GM20431 (cell line): ENCODE measurements at regions not wholly inside any gene's neighbourhood (a gene's known extent, or its start where the extent isn't known, plus 50 kb on each side); places are given as distances from the start of the nearest gene placed in this dataset.
"Not testable (repeated sequence)": the region's sequence is repeated elsewhere in the genome, so short reads cannot be mapped to it uniquely, and the experiment has no call there.

Source experiments
- in situ Hi-C: fragments of 300-500 bp; cut with MseI, MboI; formaldehyde crosslinking; loops from one replicate; pipeline ENCODE4 v1.15.0; 2020; ENCODE audit warnings: low sequenced_read_pairs; ENCODE audit not compliant: unreplicated experiment

GRCh38 chr9:27791311-27791710 is 218.0 kb upstream of the C9orf72 start:
- in situ Hi-C loops, result no loop called here

GRCh38 chr9:27792971-27793689 is 219.8 kb upstream of the C9orf72 start:
- in situ Hi-C loops, result no loop called here

- in situ Hi-C loops, result no loop called here
Measured at GRCh38 chr9:27799326-27799725, 226.0 kb upstream of the C9orf72 start.

GRCh38 chr9:27800159-27800558 is 226.9 kb upstream of the C9orf72 start:
- in situ Hi-C loops, result loop anchor here (10.0 kb wide), 1 partner anchor 55 kb away; no protein-coding TSS in a partner anchor

GRCh38 chr9:27800692-27801370 is 227.6 kb upstream of the C9orf72 start:
- in situ Hi-C loops, result loop anchor here (10.0 kb wide), 1 partner anchor 56 kb away; no protein-coding TSS in a partner anchor

GRCh38 chr9:27801545-27801944 is 228.3 kb upstream of the C9orf72 start:
- in situ Hi-C loops, result loop anchor here (10.0 kb wide), 1 partner anchor 57 kb away; no protein-coding TSS in a partner anchor

GRCh38 chr9:27802418-27802817 is 229.1 kb upstream of the C9orf72 start:
- in situ Hi-C loops, result loop anchor here (10.0 kb wide), 1 partner anchor 58 kb away; no protein-coding TSS in a partner anchor

GRCh38 chr9:27808864-27809263 is 235.6 kb upstream of the C9orf72 start:
- in situ Hi-C loops, result loop anchor here (10.0 kb wide), 1 partner anchor 64 kb away; no protein-coding TSS in a partner anchor

- in situ Hi-C loops, result no loop called here
Measured at GRCh38 chr9:27817747-27818146, 244.5 kb upstream of the C9orf72 start.

- in situ Hi-C loops, result no loop called here
Measured at GRCh38 chr9:27818348-27818747, 245.1 kb upstream of the C9orf72 start.

GRCh38 chr9:27828908-27829307 is 255.6 kb upstream of the C9orf72 start:
- in situ Hi-C loops, result no loop called here

GRCh38 chr9:27829621-27830020 is 256.3 kb upstream of the C9orf72 start:
- in situ Hi-C loops, result no loop called here

- in situ Hi-C loops, result not testable (repeated sequence)
Measured at GRCh38 chr9:27832108-27832507, 258.8 kb upstream of the C9orf72 start.

- in situ Hi-C loops, result no loop called here
Measured at GRCh38 chr9:27835286-27835685, 262.0 kb upstream of the C9orf72 start.

GRCh38 chr9:27835746-27836145 is 262.5 kb upstream of the C9orf72 start:
- in situ Hi-C loops, result no loop called here

- in situ Hi-C loops, result no loop called here
Measured at GRCh38 chr9:27836661-27837401, 263.6 kb upstream of the C9orf72 start.

GRCh38 chr9:27838876-27839275 is 265.6 kb upstream of the C9orf72 start:
- in situ Hi-C loops, result no loop called here

GRCh38 chr9:27839767-27840166 is 266.5 kb upstream of the C9orf72 start:
- in situ Hi-C loops, result not testable (repeated sequence)

GRCh38 chr9:27844797-27845196 is 271.5 kb upstream of the C9orf72 start:
- in situ Hi-C loops, result no loop called here

- in situ Hi-C loops, result no loop called here
Measured at GRCh38 chr9:27847380-27847779, 274.1 kb upstream of the C9orf72 start.

- in situ Hi-C loops, result no loop called here
Measured at GRCh38 chr9:27847818-27848217, 274.5 kb upstream of the C9orf72 start.
